HG03565 (cell line): ENCODE measurements at regions not wholly inside any gene's neighbourhood (a gene's known extent, or its start where the extent isn't known, plus 50 kb on each side); places are given as distances from the start of the nearest gene placed in this dataset.
"Not testable (repeated sequence)": the region's sequence is repeated elsewhere in the genome, so short reads cannot be mapped to it uniquely, and the experiment has no call there.

Experiments used
- ATAC-seq: cut with Tn5 transposase; IDR thresholded peaks from one replicate; pipeline ENCODE4 v1.9.1; 2021; ENCODE audit warnings: mild to moderate bottlenecking, moderate library complexity; ENCODE audit not compliant: unreplicated experiment

- ATAC-seq, result not testable (repeated sequence)
These were observed 109.9 kb downstream of the MRPL14 start for GRCh38 chr6:44017307-44017706.

GRCh38 chr6:44016131-44016870 lies 111.0 kb downstream of the MRPL14 start:
- no peak for ATAC-seq

- ATAC-seq, result no peak
These were observed 115.2 kb downstream of the MRPL14 start for GRCh38 chr6:44012078-44012493.

- ATAC-seq, result no peak
These were observed 115.8 kb downstream of the MRPL14 start for GRCh38 chr6:44011350-44011920.

- ATAC-seq, result no peak
These were observed 116.6 kb downstream of the MRPL14 start for GRCh38 chr6:44010411-44011349.

- no peak for ATAC-seq
These were observed 117.6 kb downstream of the MRPL14 start for GRCh38 chr6:44009425-44010321.

- ATAC-seq, result no peak
These were observed 118.4 kb downstream of the MRPL14 start for GRCh38 chr6:44008821-44009370.

GRCh38 chr6:44007818-44008621 lies 119.2 kb downstream of the MRPL14 start:
- no peak for ATAC-seq

GRCh38 chr6:44006872-44007303 lies 120.4 kb downstream of the MRPL14 start:
- ATAC-seq, result no peak

- ATAC-seq, result no peak
These were observed 121.0 kb downstream of the MRPL14 start for GRCh38 chr6:44006123-44006871.

- ATAC-seq, result no peak
These were observed 121.7 kb downstream of the MRPL14 start for GRCh38 chr6:44005507-44005903.

GRCh38 chr6:44004625-44005506 lies 122.4 kb downstream of the MRPL14 start:
- ATAC-seq, result no peak

- no peak for ATAC-seq
These were observed 123.1 kb downstream of the MRPL14 start for GRCh38 chr6:44004136-44004535.

- ATAC-seq, result no peak
These were observed 123.7 kb downstream of the MRPL14 start for GRCh38 chr6:44003345-44004061.

GRCh38 chr6:44002593-44003344 lies 124.5 kb downstream of the MRPL14 start:
- ATAC-seq, result no peak

- ATAC-seq, result no peak
These were observed 125.1 kb downstream of the MRPL14 start for GRCh38 chr6:44002067-44002592.
